Smooth muscle cell (in vitro differentiated cells): ENCODE measurements at regions not wholly inside any gene's neighbourhood (a gene's known extent, or its start where the extent isn't known, plus 50 kb on each side); places are given as distances from the start of the nearest gene placed in this dataset.

Experiments used
- DNase-seq: peaks from one replicate; lab custom pipeline; 2025; ENCODE audit not compliant: unreplicated experiment; lab: John Stamatoyannopoulos, UW
- H2AFZ ChIP-seq: fragments of 200-600 bp; sonication (generic); 2 replicates; pipeline ENCODE4 v1.6.0; 2016; ENCODE audit warnings: antibody characterized with exemption, low read depth, mild to moderate bottlenecking
- H3F3A ChIP-seq: fragments of 200-600 bp; sonication (generic); 2 replicates; pipeline ENCODE4 v1.6.0; 2017; ENCODE audit warnings: antibody characterized with exemption, low read depth
- H3K27ac ChIP-seq: fragments of 200-600 bp; sonication (generic); 2 replicates; pipeline ENCODE4 v1.5.1; 2016; ENCODE audit warnings: low read depth, mild to moderate bottlenecking
- H3K27me3 ChIP-seq: fragments of 200-600 bp; sonication (generic); 2 replicates; pipeline ENCODE4 v1.6.1; 2016; ENCODE audit warnings: low read depth, mild to moderate bottlenecking
- H3K36me3 ChIP-seq: fragments of 200-600 bp; sonication (generic); 2 replicates; pipeline ENCODE4 v1.5.1; 2016; ENCODE audit warnings: low read depth
- H3K4me1 ChIP-seq: fragments of 200-600 bp; sonication (generic); 2 replicates; pipeline ENCODE4 v1.5.1; 2016; ENCODE audit warnings: low read depth
- H3K4me2 ChIP-seq: fragments of 200-600 bp; sonication (generic); 2 replicates; pipeline ENCODE4 v1.6.0; 2016; ENCODE audit warnings: mild to moderate bottlenecking
- H3K4me3 ChIP-seq: fragments of 200-600 bp; sonication (generic); 2 replicates; pipeline ENCODE4 v1.5.1; 2016; ENCODE audit warnings: mild to moderate bottlenecking
- H3K79me2 ChIP-seq: fragments of 200-600 bp; sonication (generic); 2 replicates; pipeline ENCODE4 v1.6.0; 2016; ENCODE audit warnings: low read depth, mild to moderate bottlenecking
- H3K9ac ChIP-seq: fragments of 200-600 bp; sonication (generic); 2 replicates; pipeline ENCODE4 v1.6.0; 2016; ENCODE audit warnings: low read depth
- H3K9me3 ChIP-seq: fragments of 200-600 bp; sonication (generic); replicated peaks from 2 replicates; pipeline ENCODE4 v1.5.1; 2016; ENCODE audit warnings: low read depth
- H4K20me1 ChIP-seq: fragments of 200-600 bp; sonication (generic); 2 replicates; pipeline ENCODE4 v1.6.0; 2016; ENCODE audit warnings: low read depth
- WGBS: methylation state at CpG from one replicate; pipeline ENCODE4 v1.1.7; 2016; ENCODE audit warnings: low lambda C conversion rate; 5-methylcytosine and 5-hydroxymethylcytosine counted together
- TF ChIP-seq, protein P1 (sequence below): fragments of 200-600 bp; sonication (generic); IDR thresholded peaks from 2 replicates; pipeline ENCODE4 v1.5.1; 2017; ENCODE audit warnings: borderline replicate concordance, mild to moderate bottlenecking, antibody characterized with exemption; ENCODE audit not compliant: insufficient read depth, poor library complexity, severe bottlenecking

DNA sequence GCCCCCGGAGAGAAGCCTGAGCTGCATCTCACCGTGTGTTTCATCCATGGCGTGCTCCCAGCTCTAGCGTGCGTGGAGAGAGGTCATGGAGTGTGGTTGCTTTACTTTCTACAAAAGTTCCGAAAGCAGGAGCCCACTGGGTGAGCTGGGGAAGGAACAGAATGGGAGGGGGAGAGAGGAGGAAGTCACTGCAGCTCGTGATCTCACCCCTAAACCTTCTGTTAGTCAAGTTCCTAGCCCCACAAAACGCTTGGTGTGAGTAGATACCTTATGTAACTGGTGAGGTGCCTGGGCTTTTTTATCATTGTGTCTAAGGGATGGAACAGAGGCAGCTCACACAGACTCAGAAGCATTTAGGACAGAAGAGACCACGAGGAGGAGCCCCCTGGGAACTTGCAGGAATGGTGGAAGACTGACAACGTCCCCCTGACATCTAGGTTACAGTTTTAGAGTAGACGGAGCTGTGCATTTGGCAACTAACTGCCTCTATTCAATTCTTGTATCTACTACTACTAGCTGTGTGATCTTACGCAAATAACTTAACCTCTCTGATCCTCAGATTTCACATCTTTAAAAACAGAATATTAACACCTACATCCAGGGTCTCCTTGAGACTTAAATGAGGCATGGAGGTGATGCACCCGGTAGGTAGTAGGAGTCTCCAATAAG lies 123.3 kb downstream of the ARL4C start:
- no peaks in the 10 kb centered on the region for H3K79me2 ChIP-seq
- TF ChIP-seq, protein P1, sequence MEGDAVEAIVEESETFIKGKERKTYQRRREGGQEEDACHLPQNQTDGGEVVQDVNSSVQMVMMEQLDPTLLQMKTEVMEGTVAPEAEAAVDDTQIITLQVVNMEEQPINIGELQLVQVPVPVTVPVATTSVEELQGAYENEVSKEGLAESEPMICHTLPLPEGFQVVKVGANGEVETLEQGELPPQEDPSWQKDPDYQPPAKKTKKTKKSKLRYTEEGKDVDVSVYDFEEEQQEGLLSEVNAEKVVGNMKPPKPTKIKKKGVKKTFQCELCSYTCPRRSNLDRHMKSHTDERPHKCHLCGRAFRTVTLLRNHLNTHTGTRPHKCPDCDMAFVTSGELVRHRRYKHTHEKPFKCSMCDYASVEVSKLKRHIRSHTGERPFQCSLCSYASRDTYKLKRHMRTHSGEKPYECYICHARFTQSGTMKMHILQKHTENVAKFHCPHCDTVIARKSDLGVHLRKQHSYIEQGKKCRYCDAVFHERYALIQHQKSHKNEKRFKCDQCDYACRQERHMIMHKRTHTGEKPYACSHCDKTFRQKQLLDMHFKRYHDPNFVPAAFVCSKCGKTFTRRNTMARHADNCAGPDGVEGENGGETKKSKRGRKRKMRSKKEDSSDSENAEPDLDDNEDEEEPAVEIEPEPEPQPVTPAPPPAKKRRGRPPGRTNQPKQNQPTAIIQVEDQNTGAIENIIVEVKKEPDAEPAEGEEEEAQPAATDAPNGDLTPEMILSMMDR: no peak
- no peaks in the 10 kb centered on the region for H3F3A ChIP-seq
- no peaks in the 10 kb centered on the region for H4K20me1 ChIP-seq
- H3K36me3 ChIP-seq: no peaks in the 10 kb centered on the region
- H3K27ac ChIP-seq: no peak overlapping the region
- no peak overlapping the region for H3K4me2 ChIP-seq
- H3K4me1 ChIP-seq: peaks cover 23% of the 10 kb centered on the region
- DNase-seq: no peak
- H3K4me3 ChIP-seq: no peak overlapping the region
- no peaks in the 10 kb centered on the region for H3K9me3 ChIP-seq
- H3K27me3 ChIP-seq: no peaks in the 10 kb centered on the region
- no peak overlapping the region for H3K9ac ChIP-seq
- H2AFZ ChIP-seq: no peak overlapping the region
- WGBS: 94% methylated on average over 13 of the region's 13 CpGs

DNA sequence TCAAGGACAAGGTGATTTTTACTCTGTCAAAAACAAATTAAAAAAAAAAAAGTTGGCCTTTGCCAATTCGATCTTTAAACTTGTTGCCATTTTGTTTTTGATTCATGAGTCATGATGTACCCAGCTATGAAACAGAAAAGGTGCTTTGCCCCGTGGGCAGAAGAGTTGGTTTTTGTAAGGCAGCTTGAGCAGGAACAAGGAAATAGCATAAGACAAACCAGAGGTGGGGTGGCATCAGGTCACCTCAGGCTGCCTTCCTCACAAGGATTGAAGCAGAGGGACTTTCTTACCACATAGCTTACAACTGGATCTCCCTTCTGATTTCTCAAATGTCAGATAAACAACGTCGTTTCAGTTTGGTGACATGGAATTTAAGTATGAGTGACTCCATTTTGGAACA lies 123.8 kb downstream of the ARL4C start:
- Histone ChIP-seq H3K27ac (no peak overlapping the region), H3K9me3 (no peaks in the 10 kb centered on the region), H3F3A (no peaks in the 10 kb centered on the region), H3K9ac (no peak overlapping the region), H2AFZ (no peak overlapping the region), H3K36me3 (no peaks in the 10 kb centered on the region), H3K4me2 (no peak overlapping the region), H4K20me1 (no peaks in the 10 kb centered on the region), H3K4me3 (no peak overlapping the region), H3K27me3 (no peaks in the 10 kb centered on the region), H3K4me1 (peaks cover 20% of the 10 kb centered on the region), H3K79me2 (no peaks in the 10 kb centered on the region)
- TF ChIP-seq, protein P1: no peak
- 94% methylated on average over 4 of the region's 4 CpGs for WGBS
- DNase-seq: no peak

DNA sequence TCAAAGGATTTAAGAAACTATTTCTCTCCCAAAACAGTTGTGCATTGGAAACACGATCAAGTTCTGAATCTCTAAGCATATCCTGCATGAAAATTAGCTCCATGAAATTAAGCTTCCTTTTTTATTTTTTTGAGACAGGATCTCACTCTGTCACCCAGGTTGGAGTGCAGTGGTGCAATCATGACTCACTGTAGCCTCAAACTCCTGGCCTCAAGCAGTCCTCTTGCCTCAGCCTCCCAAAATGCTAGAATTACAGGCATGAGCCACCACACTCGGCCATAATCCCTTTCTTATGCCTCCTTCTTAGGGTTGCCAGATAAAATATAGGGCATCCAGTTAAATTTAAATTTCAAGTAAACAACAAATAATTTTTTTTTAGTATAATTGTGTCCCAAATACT lies 124.4 kb downstream of the ARL4C start:
- H3K4me1 ChIP-seq: peaks cover 17% of the 10 kb centered on the region
- no peak overlapping the region for H3K4me2 ChIP-seq
- no peak for DNase-seq
- no peak overlapping the region for H2AFZ ChIP-seq
- H3K9me3 ChIP-seq: no peaks in the 10 kb centered on the region
- H4K20me1 ChIP-seq: no peaks in the 10 kb centered on the region
- H3K27ac ChIP-seq: no peak overlapping the region
- 85% methylated on average over 2 of the region's 2 CpGs for WGBS
- H3K36me3 ChIP-seq: no peaks in the 10 kb centered on the region
- no peaks in the 10 kb centered on the region for H3F3A ChIP-seq
- no peaks in the 10 kb centered on the region for H3K27me3 ChIP-seq
- no peak overlapping the region for H3K4me3 ChIP-seq
- TF ChIP-seq, protein P1: no peak
- H3K79me2 ChIP-seq: no peaks in the 10 kb centered on the region
- H3K9ac ChIP-seq: no peak overlapping the region

DNA sequence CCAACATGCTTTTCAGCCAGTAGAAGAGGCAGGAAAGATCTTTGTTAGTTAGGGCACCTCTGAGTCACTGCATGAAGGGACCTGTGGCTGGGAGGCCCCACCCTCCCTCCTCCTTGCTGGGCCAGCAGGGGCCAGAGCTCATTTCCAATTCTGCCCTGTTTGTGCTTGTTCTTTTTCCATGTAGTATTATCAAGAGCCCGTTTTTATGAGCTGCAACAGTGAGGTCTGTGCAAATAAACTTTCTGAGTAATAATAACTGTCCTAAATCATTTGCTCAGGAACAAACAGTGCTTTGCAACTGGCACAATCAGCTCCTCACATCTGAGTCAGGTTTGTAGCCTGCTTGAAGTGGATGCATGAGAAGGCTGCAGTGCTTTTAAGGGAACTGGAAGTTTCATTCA lies 128.0 kb downstream of the ARL4C start:
- peaks cover 48% of the 10 kb centered on the region for H3K4me1 ChIP-seq
- no peaks in the 10 kb centered on the region for H3F3A ChIP-seq
- H3K9me3 ChIP-seq: no peaks in the 10 kb centered on the region
- H2AFZ ChIP-seq: no peak overlapping the region
- no peak overlapping the region for H3K4me3 ChIP-seq
- H3K9ac ChIP-seq: no peak overlapping the region
- H3K36me3 ChIP-seq: no peaks in the 10 kb centered on the region
- no peak overlapping the region for H3K27ac ChIP-seq
- TF ChIP-seq, protein P1: no peak
- WGBS: 0% methylated on average over 1 of the region's 1 CpG
- DNase-seq: no peak
- H3K27me3 ChIP-seq: no peaks in the 10 kb centered on the region
- no peaks in the 10 kb centered on the region for H4K20me1 ChIP-seq
- H3K4me2 ChIP-seq: no peak overlapping the region
- no peaks in the 10 kb centered on the region for H3K79me2 ChIP-seq
